OCI-LY1 (cell line): ENCODE measurements at regions not wholly inside any gene's neighbourhood (a gene's known extent, or its start where the extent isn't known, plus 50 kb on each side); places are given as distances from the start of the nearest gene placed in this dataset.

Experiments used
- EZH2 ChIP-seq: fragments of 200-600 bp; sonication (generic), shearing (Covaris generic); IDR thresholded peaks from 2 replicates; pipeline ENCODE4 v1.8.0; 2017; ENCODE audit warnings: borderline replicate concordance, mixed run types, mild to moderate bottlenecking, antibody characterized with exemption, low read length, moderate library complexity, mixed read lengths
- TF ChIP-seq, protein P1 (sequence below): fragments of 200-600 bp; sonication (generic), shearing (Covaris generic); IDR thresholded peaks from 2 replicates; pipeline ENCODE4 v1.5.1; 2017; ENCODE audit warnings: mild to moderate bottlenecking, antibody characterized with exemption, low read length, moderate library complexity, mixed read lengths

DNA sequence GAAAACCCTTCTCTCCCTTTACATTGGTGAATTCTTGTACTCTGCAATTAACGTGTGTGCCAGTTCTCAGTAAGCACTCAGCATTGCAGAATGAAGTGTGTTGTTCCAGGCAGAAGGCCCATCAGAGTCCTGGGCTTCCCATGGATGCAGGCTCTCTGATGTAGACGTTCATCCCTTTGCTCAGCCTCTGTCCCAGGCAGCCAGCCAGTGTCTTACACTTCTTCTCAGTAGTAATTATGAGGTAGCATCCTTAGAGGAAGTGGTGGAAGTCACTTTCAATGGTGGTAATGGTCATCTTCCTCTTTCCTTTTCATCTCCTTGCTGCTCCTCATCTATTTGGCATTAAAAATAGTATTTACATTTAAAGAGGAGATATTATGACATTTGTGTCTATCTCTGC, 66.7 kb upstream of the FYN start:
- TF ChIP-seq, protein P1, sequence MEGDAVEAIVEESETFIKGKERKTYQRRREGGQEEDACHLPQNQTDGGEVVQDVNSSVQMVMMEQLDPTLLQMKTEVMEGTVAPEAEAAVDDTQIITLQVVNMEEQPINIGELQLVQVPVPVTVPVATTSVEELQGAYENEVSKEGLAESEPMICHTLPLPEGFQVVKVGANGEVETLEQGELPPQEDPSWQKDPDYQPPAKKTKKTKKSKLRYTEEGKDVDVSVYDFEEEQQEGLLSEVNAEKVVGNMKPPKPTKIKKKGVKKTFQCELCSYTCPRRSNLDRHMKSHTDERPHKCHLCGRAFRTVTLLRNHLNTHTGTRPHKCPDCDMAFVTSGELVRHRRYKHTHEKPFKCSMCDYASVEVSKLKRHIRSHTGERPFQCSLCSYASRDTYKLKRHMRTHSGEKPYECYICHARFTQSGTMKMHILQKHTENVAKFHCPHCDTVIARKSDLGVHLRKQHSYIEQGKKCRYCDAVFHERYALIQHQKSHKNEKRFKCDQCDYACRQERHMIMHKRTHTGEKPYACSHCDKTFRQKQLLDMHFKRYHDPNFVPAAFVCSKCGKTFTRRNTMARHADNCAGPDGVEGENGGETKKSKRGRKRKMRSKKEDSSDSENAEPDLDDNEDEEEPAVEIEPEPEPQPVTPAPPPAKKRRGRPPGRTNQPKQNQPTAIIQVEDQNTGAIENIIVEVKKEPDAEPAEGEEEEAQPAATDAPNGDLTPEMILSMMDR: no peak
- TF ChIP-seq EZH2: no peak
